ENCODE measurements at regions not wholly inside any gene's neighbourhood (a gene's known extent, or its start where the extent isn't known, plus 50 kb on each side); places are given as distances from the start of the nearest gene placed in this dataset.

GRCh38 chr14:98219638-98220037, 1052.4 kb downstream of the BCL11B start:
- in situ Hi-C loops (cut with HindIII; ENCODE audit: extremely low pct_ligation_motif_present, low pct_unique_long_range_greater_than_20kb), result no loop called here
- Histone ChIP-seq H3K27ac (ENCODE audit: extremely low read length, insufficient read depth, low read length) (no peak overlapping the region), H3K9ac (ENCODE audit: insufficient read depth, low read depth, low read length) (no peak overlapping the region), H3K79me2 (ENCODE audit: insufficient read depth, low read length) (no peaks in the 10 kb centered on the region), H2AFZ (ENCODE audit: low read length) (no peak overlapping the region), H3K9me3 (ENCODE audit: low read length) (peaks cover 35% of the 10 kb centered on the region), H3K36me3 (replicated peaks in 1 of 2; ENCODE audit: control insufficient read depth in 1 of 2, insufficient read depth in 2 of 2, low read length in 2 of 2) (no peaks in the 10 kb centered on the region), H3K4me3 (replicated peaks in 1 of 3; ENCODE audit: insufficient read depth in 1 of 3, low read depth in 2 of 3, low read length in 3 of 3) (no peak overlapping the region), H3K4me2 (ENCODE audit: low read depth, low read length) (no peak overlapping the region), H3K27me3 (ENCODE audit: control insufficient read depth in 1 of 2, insufficient read depth in 2 of 2, low read length in 2 of 2) (no peaks in the 10 kb centered on the region), H4K20me1 (ENCODE audit: insufficient read depth, low read length) (no peaks in the 10 kb centered on the region), H3K4me1 (ENCODE audit: insufficient read depth, low read length) (no peaks in the 10 kb centered on the region)
- ChIA-PET POLR2A (no interaction called here), CTCF (ENCODE audit: low intra/inter-chr PET ratio, low total read pairs) (no interaction called here)
- FAIRE-seq (no peak), DNase-seq (ENCODE audit: low spot score) (no peak), ATAC-seq (no peak)
- no TSS peak for BruUV-seq (replicated peaks)
- intact Hi-C loops (cut with micrococcal nuclease; ENCODE audit: unreplicated experiment), result no loop called here
- TF ChIP-seq RBAK (CRISPR knock-in tag; IDR thresholded peaks at IDR 0.05) (no peak), PPARG (CRISPR knock-in tag; conservative IDR thresholded peaks at IDR 0.05) (no peak), SNAPC5 (CRISPR knock-in tag; IDR thresholded peaks at IDR 0.05; ENCODE audit: borderline replicate concordance) (no peak)
- 4% methylated on average over 5 of the region's 5 CpGs for WGBS (ENCODE audit: low lambda C conversion rate)

- no peaks in the 10 kb centered on the region for H3K4me1 ChIP-seq (ENCODE audit: insufficient read depth, low read length)
- no peak overlapping the region for H2AFZ ChIP-seq (ENCODE audit: low read length)
- 11% methylated on average over 6 of the region's 6 CpGs for WGBS (ENCODE audit: low lambda C conversion rate)
- H3K27ac ChIP-seq (ENCODE audit: extremely low read length, insufficient read depth, low read length), result no peak overlapping the region
- FAIRE-seq (no peak), ATAC-seq (no peak), DNase-seq (ENCODE audit: low spot score) (no peak)
- POLR2A ChIA-PET, result no interaction called here
- H3K27me3 ChIP-seq (ENCODE audit: control insufficient read depth in 1 of 2, insufficient read depth in 2 of 2, low read length in 2 of 2), result no peaks in the 10 kb centered on the region
- H3K4me3 ChIP-seq (replicated peaks in 1 of 3; ENCODE audit: insufficient read depth in 1 of 3, low read depth in 2 of 3, low read length in 3 of 3), result no peak overlapping the region
- H3K9ac ChIP-seq (ENCODE audit: insufficient read depth, low read depth, low read length), result no peak overlapping the region
- CTCF ChIA-PET (ENCODE audit: low intra/inter-chr PET ratio, low total read pairs), result no interaction called here
- H4K20me1 ChIP-seq (ENCODE audit: insufficient read depth, low read length), result no peaks in the 10 kb centered on the region
- H3K9me3 ChIP-seq (ENCODE audit: low read length), result peaks cover 21% of the 10 kb centered on the region
- no peaks in the 10 kb centered on the region for H3K36me3 ChIP-seq (replicated peaks in 1 of 2; ENCODE audit: control insufficient read depth in 1 of 2, insufficient read depth in 2 of 2, low read length in 2 of 2)
- no TSS peak for BruUV-seq (replicated peaks)
- intact Hi-C loops (cut with micrococcal nuclease; ENCODE audit: unreplicated experiment), result no loop called here
- H3K4me2 ChIP-seq (ENCODE audit: low read depth, low read length), result no peak overlapping the region
- in situ Hi-C loops (cut with HindIII; ENCODE audit: extremely low pct_ligation_motif_present, low pct_unique_long_range_greater_than_20kb), result no loop called here
- no peaks in the 10 kb centered on the region for H3K79me2 ChIP-seq (ENCODE audit: insufficient read depth, low read length)
- TF ChIP-seq HNF4A (CRISPR knock-in tag; IDR thresholded peaks at IDR 0.05) (no peak), KIAA2018 (CRISPR knock-in tag; IDR thresholded peaks at IDR 0.05; ENCODE audit: borderline replicate concordance) (no peak), ZNF687 (CRISPR knock-in tag; IDR thresholded peaks at IDR 0.05) (no peak), RFXANK (CRISPR knock-in tag; IDR thresholded peaks at IDR 0.05) (no peak)
Measured at GRCh38 chr14:98223106-98223505, 1048.9 kb downstream of the BCL11B start.

Measured in HepG2 (cell line).